Stomach (tissue), 8 donors: ENCODE measurements at regions not wholly inside any gene's neighbourhood (a gene's known extent, or its start where the extent isn't known, plus 50 kb on each side); places are given as distances from the start of the nearest gene placed in this dataset.

Source experiments
- DNase-seq, 2 donors: peaks; one replicate each; pipeline versions ENCODE4 v3.0.0 to v3.0.0-alpha.2; 2013 to 2019
- H3K27ac ChIP-seq, 5 donors: fragments of 200-600 bp in 4 of 5; sonication (generic) in 4 of 5; one replicate each; pipeline ENCODE4 v1.5.1; 2013 to 2019; ENCODE audit warnings: mild to moderate bottlenecking in 1 of 5, moderate library complexity in 1 of 5
- H3K27me3 ChIP-seq, 3 donors: fragments of 200-600 bp; sonication (generic); one replicate each; pipeline ENCODE4 v1.5.1; 2017 to 2019; ENCODE audit warnings: mixed run types in 1 of 3
- H3K36me3 ChIP-seq, 4 donors: fragments of 200-600 bp; sonication (generic); 1 replicate in 3 of 4; 2 replicates in 1 of 4; pipeline ENCODE4 v1.5.1; 2016 to 2019
- H3K4me1 ChIP-seq, 4 donors: fragments of 200-600 bp; sonication (generic); one replicate each; pipeline ENCODE4 v1.5.1; 2016 to 2019
- H3K4me3 ChIP-seq, 4 donors: fragments of 200-600 bp; sonication (generic) in 3 of 4; one replicate each; pipeline ENCODE4 v1.5.1; 2016 to 2019; ENCODE audit warnings: mild to moderate bottlenecking in 1 of 4
- H3K9me3 ChIP-seq, 4 donors: fragments of 200-600 bp; sonication (generic); one replicate each; pipeline ENCODE4 v1.5.1; 2016 to 2019
- EP300 ChIP-seq: sonication (generic); formaldehyde crosslinking; IDR thresholded peaks from one replicate; pipeline ENCODE4 v1.6.1; 2017; ENCODE audit warnings: antibody characterized with exemption
- POLR2A ChIP-seq, 4 donors: fragments of 450-650 bp; IDR thresholded peaks; one replicate each; pipeline ENCODE4 v1.6.1; 2016; ENCODE audit warnings: antibody characterized with exemption in 4 of 4, control low read depth in 2 of 4, mild to moderate bottlenecking in 1 of 4, moderate library complexity in 1 of 4
- POLR2AphosphoS5 ChIP-seq, 3 donors: sonication (generic); formaldehyde crosslinking; IDR thresholded peaks; one replicate each; pipeline ENCODE4 v1.6.1; 2016; ENCODE audit warnings: antibody characterized with exemption in 3 of 3
- WGBS, 5 donors: extraction: QIAGEN DNeasy Blood & Tissue Kit in 3 of 5; methylation state at CpG; one replicate each; pipeline versions ENCODE4 v1.1.5 to v1.1.7; 2013 to 2018; 5-methylcytosine and 5-hydroxymethylcytosine counted together
- intact Hi-C: fragments of 100-400 bp; cut with DNase I; formaldehyde crosslinking; loops from one replicate; pipeline ENCODE4 v1.15.1; 2023; ENCODE audit warnings: low total_unique reads
- TF ChIP-seq, protein P1 (sequence below), 7 experiments: fragments of 450-650 bp in 4 of 7; fragments of 200-600 bp in 3 of 7; sonication (generic) in 3 of 7; IDR thresholded peaks; one replicate each; pipeline ENCODE4 v1.5.1; 2016 to 2019; ENCODE audit warnings: antibody characterized with exemption in 7 of 7, control low read depth in 2 of 7, mild to moderate bottlenecking in 1 of 7
- donor health status: healthy with polysubstance abuse.
- donor health status: Bipolar disorder and iron deficiency.
- donor health status: healthy.

GRCh38 chr1:201667479-201667878, 128.6 kb downstream of the NAV1 start:
- WGBS, 5 donors: 87 to 97% (median 94%) methylated on average over 5 of the region's 5 CpGs
- H3K9me3 ChIP-seq: no peaks in the 10 kb centered on the region
- TF ChIP-seq POLR2A (IDR thresholded peaks at IDR 0.05) (no peak), EP300 (no peak), POLR2AphosphoS5 (IDR thresholded peaks at IDR 0.05) (no peak)
- TF ChIP-seq, protein P1, sequence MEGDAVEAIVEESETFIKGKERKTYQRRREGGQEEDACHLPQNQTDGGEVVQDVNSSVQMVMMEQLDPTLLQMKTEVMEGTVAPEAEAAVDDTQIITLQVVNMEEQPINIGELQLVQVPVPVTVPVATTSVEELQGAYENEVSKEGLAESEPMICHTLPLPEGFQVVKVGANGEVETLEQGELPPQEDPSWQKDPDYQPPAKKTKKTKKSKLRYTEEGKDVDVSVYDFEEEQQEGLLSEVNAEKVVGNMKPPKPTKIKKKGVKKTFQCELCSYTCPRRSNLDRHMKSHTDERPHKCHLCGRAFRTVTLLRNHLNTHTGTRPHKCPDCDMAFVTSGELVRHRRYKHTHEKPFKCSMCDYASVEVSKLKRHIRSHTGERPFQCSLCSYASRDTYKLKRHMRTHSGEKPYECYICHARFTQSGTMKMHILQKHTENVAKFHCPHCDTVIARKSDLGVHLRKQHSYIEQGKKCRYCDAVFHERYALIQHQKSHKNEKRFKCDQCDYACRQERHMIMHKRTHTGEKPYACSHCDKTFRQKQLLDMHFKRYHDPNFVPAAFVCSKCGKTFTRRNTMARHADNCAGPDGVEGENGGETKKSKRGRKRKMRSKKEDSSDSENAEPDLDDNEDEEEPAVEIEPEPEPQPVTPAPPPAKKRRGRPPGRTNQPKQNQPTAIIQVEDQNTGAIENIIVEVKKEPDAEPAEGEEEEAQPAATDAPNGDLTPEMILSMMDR (IDR thresholded peaks at IDR 0.05): no peak
- no peak overlapping the region for H3K27ac ChIP-seq
- intact Hi-C loops: no loop called here
- no peaks in the 10 kb centered on the region for H3K4me1 ChIP-seq
- H3K27me3 ChIP-seq: no peaks in the 10 kb centered on the region
- DNase-seq: no peak
- no peak overlapping the region for H3K4me3 ChIP-seq
- H3K36me3 ChIP-seq: no peaks in the 10 kb centered on the region

DNA sequence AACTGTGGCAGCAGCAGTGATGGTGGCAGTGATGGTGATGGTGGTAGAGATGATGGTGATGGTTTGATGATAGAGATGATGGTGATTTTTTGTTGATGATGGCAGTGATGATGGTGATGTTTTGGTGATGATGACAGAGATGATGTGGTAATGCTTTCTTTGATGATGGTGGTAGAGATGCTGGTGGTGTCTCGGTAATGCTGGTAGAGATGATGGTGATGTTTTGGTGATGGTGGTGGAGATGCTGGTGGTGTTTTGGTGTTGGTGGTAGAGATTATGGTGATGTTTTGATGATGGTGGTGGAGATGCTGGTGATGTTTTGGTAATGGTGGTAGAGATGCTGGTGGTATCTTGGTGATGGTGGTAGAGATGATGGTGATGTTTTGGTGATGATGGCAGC, 131.6 kb downstream of the NAV1 start:
- Histone ChIP-seq H3K36me3 (no peaks in the 10 kb centered on the region), H3K4me1 (peaks cover 3 to 18% (median 9%) of the 10 kb centered on the region in 4 donors), H3K9me3 (no peaks in the 10 kb centered on the region), H3K27me3 (no peaks in the 10 kb centered on the region), H3K4me3 (no peak overlapping the region), H3K27ac (no peak overlapping the region)
- intact Hi-C loops: no loop called here
- no peak for DNase-seq
- 83 to 100% (median 97%) methylated on average over 1 of the region's 1 CpG for WGBS, 5 donors
- TF ChIP-seq, protein P1 (IDR thresholded peaks at IDR 0.05): no peak
- TF ChIP-seq EP300: no peak

DNA sequence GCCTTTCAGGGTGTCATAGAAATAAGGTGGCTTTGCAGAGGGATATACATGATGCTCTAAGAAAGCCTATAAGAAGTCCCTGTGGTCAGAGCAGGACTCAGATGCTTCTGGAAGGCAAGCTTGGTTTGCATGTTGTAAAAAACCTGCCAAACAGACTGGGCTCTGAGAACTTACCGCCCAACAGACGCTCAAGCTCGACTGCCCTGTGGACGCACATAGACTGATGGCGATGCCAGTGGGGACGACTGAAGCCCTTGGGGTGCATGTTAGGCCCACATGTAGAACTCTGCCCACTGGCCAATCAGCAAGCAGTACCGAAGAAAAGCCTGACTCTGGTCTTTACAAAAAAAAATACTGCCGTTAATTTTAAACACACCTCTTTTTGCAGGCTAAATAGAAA, 133.8 kb downstream of the NAV1 start:
- Histone ChIP-seq H3K4me3 (no peak overlapping the region), H3K4me1 (peaks cover 21 to 40% (median 28%) of the 10 kb centered on the region in 4 donors), H3K27ac (no peak overlapping the region), H3K36me3 (no peaks in the 10 kb centered on the region), H3K9me3 (no peaks in the 10 kb centered on the region), H3K27me3 (no peaks in the 10 kb centered on the region)
- intact Hi-C loops: no loop called here
- TF ChIP-seq EP300 (no peak), POLR2A (IDR thresholded peaks at IDR 0.05) (no peak), POLR2AphosphoS5 (IDR thresholded peaks at IDR 0.05) (no peak)
- TF ChIP-seq, protein P1 (IDR thresholded peaks at IDR 0.05): no peak
- 68 to 87% (median 86%) methylated on average over 7 to 8 of the region's 8 CpGs for WGBS, 5 donors
- DNase-seq: no peak

DNA sequence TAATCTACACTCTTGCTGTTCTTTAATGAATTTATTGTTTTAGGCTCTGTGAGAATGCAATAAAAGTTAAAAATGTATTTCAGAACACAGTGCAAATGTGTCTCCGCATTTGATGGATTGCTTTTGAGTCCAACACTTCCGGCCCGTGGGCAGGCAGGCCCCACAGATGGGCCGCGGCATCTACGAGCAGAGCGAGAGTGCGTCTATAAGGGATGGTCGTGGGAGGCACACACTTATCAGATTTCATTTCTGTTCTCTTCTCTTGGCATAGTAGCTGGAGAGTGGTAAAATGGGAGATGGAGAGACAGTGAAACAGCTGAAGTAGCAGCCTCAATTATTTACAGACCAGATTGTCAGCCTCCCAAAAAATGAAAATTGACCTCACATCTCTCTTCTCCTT, 134.2 kb downstream of the NAV1 start:
- H3K27ac ChIP-seq: no peak overlapping the region
- no peak for DNase-seq
- H3K27me3 ChIP-seq: no peaks in the 10 kb centered on the region
- TF ChIP-seq POLR2AphosphoS5 (IDR thresholded peaks at IDR 0.05): no peak
- TF ChIP-seq, protein P1 (IDR thresholded peaks at IDR 0.05): no peak
- TF ChIP-seq EP300: no peak
- TF ChIP-seq POLR2A (IDR thresholded peaks at IDR 0.05): no peak
- no peaks in the 10 kb centered on the region for H3K9me3 ChIP-seq
- intact Hi-C loops: no loop called here
- H3K36me3 ChIP-seq: no peaks in the 10 kb centered on the region
- H3K4me3 ChIP-seq: no peak overlapping the region
- peaks cover 21 to 42% (median 32%) of the 10 kb centered on the region in 4 donors for H3K4me1 ChIP-seq
- WGBS, 5 donors: 70 to 83% (median 78%) methylated on average over 9 of the region's 9 CpGs
